HG03159 (cell line): ENCODE measurements at regions not wholly inside any gene's neighbourhood (a gene's known extent, or its start where the extent isn't known, plus 50 kb on each side); places are given as distances from the start of the nearest gene placed in this dataset.
"Not testable (repeated sequence)": the region's sequence is repeated elsewhere in the genome, so short reads cannot be mapped to it uniquely, and the experiment has no call there.

Source experiments
- ATAC-seq: cut with Tn5 transposase; IDR thresholded peaks from one replicate; pipeline ENCODE4 v1.9.1; 2021; ENCODE audit warnings: mild to moderate bottlenecking, moderate library complexity; ENCODE audit not compliant: unreplicated experiment

DNA sequence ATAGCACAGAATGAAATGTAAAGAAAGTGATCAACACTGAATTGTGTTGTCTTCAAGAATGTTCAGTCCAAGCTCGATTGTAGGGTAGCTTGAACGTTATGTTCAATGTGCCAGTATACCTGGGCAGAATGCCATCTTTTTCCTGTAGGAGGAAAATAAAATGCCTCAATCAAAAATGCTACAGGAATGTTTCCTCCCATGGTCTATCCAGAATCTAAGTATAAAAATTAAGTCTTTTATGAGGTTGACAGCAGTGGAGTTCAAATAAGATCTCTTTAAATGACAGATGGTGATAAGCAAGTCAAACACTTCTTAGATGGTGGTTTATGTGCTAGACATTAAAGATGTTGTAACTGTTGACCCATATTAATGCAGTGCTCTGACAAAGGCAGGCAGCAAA is 488.6 kb downstream of the CSNK1G3 start:
- ATAC-seq = no peak

DNA sequence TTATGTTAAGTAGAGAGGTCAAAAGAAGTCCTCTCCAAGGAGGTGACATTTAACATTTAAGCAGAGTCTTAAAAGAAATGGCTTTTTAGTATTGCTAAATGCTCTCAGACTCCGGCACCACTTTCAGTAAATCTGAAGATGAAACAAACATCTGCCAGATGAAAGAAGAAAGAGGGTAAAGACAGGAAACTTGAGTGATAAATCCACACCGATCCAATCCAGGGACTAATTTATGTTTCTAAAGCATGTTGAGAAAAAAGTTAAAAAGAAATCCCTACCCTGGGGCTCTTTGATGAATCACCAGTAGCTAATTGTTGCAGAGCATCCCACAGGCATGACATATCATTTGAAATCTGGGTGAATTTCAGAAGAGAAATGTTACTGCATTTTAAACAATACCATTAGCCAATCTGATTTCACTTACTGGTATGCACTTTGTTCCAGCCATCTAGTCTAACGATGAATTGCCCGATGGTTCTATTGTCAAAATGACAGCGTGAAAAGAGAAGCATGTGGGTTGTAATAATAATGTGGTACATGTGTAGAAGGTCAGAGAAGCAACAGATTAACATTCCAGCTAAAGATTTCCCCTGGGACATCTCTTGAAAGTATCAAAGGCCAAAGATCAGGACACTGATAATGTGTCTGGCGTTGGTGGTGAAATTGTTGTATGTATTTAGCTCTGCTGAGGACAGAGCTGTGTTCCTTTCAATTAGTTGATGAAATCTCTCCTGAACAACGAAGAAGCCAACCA is 485.7 kb downstream of the CSNK1G3 start:
- no peak for ATAC-seq

DNA sequence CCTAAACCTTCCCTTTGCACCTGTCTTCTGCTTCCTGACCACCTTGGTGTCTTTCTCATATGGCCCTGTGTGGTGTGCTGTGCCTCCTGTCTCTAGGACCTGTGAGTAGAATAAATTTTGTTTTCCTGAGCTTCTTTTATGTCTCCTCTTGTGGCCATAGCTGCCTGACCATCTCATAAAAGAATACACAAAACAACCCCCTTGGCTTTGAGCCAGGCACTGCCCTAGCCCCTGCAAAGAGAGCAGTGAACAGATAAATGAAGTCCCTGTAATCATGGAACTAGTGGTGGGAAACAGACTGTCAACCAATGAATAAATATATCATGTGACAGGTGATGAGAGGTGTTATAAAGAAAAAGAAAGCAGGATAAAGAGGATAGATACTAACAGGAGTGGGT is 485.1 kb downstream of the CSNK1G3 start:
- no peak for ATAC-seq

DNA sequence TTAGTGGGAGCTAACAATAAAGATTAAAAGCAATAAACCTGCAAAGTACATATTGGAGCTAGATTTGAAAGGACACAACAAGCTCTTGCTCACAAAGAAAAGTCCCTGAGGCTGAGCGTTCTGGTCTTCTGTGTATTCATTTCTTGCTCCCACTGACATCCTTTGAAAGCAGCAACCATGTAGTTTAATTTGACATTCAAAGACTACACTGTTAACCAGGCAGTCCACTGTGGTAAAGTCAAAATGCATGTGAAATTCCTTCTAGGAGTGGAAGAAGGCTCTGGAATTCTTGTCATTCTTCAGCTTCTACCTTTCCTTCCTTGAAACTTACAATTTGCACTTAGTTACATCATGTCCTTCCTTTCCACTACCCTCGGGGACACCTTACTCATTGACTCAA is 480.7 kb downstream of the CSNK1G3 start:
- no peak for ATAC-seq

GRCh38 chr5:123987956-123988355 is 476.0 kb downstream of the CSNK1G3 start:
- ATAC-seq = no peak

GRCh38 chr5:123976379-123977033 is 464.5 kb downstream of the CSNK1G3 start:
- ATAC-seq = peak; percentile 83

DNA sequence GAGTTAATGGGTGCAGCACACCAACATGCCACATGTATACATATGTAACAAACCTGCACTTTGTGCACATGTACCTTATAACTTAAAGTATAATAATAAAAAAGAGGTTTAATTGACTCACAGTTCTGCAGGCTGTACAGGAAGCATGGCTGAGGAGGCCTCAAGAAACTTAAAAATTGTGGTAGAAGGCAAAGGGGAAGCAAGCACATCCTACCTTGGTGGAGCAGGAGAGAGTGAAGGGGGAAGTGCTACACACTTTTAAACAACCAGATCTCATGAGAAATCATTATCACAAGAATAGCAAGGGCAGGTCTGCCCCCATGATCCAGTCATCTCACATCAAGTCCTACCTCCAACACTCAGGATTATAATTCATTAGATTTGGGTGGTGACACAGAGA is 463.5 kb downstream of the CSNK1G3 start:
- not testable (repeated sequence) for ATAC-seq

GRCh38 chr5:123966781-123967180 is 454.8 kb downstream of the CSNK1G3 start:
- ATAC-seq = no peak

DNA sequence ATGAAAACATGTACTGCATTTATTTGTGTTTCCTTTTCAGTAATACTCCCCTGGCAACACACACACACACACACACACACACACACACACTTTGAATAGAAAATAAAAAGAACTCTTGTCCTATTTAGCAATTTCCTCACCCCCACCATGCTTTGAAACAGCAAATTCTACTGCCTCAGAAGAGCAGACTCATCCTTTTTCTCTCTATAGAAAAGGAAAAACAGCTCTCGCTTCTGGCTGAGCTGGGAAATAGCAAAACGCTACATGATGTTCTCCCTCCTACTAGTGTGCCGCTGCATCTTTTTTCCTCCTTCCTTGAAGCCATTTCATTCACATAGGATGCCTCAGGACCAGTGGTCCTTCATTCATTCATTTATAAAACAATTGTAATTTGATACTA is 453.6 kb downstream of the CSNK1G3 start:
- ATAC-seq = no peak

GRCh38 chr5:123964884-123965283 is 452.9 kb downstream of the CSNK1G3 start:
- ATAC-seq = no peak

DNA sequence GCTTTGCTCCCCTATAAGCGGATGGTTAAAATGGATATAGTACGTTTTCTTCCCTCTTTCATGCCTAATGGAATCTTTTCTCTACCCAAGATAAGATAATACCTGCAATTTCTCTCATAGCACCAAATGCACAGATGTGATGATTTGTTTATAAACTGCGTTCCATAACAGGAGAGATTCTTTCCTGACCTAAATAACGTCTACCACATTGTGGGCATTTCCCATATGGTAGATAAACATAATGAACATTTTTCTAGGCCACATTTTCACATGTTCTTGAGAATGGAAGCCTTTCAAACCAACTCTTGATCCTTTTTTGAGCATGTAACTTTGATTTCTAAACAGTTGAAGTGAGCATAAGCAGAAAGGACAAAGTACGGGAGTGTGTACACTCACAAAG is 448.5 kb downstream of the CSNK1G3 start:
- ATAC-seq = no peak

- ATAC-seq = no peak
These were observed 439.6 kb downstream of the CSNK1G3 start for GRCh38 chr5:123951582-123951977.

DNA sequence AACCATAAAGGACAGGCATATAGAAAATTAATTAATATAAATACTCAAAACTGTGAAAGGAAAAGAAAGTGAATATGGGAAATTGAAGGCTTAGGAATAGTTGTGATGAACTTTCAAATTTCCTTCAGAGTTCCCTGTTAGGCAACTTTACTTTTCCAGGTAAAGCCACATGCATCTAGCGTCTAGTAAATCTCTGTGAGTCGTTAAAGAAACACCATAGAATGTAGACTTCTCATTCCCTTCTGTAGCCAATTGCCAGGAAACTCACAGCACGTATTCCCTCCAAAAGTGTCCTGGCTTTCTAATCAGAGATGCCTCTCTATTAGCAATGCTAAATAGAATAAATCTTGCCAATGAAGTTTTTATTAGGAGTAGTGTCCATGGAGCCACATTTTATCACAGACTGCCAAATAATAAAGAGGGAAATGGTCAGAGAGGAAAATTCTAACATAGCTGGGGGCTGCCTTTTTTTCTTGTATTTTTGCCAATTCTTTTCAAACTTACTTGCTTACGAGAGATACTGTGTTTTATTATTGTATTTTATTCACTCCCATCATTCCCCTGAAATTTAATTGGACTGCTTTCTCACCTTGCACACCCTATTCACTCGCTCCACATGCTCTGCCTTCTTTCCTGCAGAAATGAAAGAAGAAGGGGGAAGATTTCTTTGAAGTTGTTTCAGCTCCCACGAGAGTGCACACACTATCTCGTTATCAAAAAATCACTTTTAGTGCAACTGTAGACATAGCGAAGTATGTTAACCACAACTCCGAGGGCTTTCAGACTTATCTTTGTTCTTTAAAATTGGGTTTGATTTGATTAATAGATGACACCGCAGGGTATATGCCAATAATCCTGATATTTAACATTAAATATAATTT is 439.0 kb downstream of the CSNK1G3 start:
- ATAC-seq = no peak

DNA sequence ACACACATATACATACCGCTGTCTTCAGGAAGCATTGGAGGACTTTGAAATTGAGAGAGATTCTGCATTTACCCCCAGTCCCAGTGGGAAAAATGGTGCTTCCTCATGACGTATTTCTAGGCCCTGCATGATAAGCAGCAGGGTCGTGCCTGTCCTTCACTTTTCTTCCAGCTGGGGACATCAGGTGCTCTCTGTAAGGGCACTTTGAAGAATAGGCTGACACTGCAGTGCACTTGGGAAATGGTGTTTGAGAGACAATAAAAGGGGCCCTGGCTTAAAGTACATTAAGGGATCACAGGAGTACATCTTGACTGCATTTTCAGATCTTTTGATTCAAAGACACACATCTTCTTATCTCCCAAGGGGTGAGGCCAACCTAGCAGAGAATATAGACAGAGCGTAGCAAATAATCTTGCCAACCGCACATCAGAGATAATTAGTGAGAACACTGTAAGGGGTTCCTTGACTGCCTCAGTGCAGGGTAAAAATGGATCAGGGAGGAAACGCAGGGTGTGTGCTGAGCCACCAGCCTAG is 437.9 kb downstream of the CSNK1G3 start:
- ATAC-seq = no peak

DNA sequence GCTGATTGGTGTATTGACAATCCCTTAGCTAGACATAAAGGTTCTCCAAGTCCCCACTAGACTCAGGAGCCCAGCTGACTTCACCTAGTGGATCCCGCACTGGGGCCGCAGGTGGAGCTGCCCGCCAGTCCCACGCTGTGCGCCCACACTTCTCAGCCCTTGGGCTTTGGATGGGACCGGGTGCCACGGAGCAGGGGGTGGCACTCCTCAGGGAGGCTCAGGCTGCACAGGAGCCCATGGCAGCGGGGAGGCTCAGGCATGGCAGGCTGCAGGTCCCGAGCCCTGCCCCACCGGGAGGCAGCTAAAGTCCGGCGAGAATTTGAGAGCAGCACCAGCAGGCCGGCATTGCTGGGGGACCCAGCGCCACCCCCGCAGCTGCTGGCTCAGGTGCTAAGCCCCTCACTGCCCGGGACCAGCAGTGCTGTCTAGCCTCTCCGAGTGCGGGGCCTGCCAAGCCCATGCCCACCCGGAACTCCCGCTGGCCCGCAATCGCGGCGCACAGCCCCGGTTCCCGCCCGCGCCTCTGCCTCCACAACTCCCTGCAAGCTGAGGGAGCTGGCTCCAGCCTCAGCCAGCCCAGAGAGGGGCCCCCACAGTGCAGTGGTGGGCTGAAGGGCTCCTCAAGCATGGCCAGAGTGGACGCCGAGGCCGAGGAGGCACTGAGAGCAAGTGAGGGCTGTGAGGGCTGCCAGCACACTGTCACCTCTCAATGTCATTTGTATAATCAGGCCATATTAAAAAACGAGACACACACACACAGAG is 437.2 kb downstream of the CSNK1G3 start:
- no peak for ATAC-seq

GRCh38 chr5:123947797-123948196 is 435.8 kb downstream of the CSNK1G3 start:
- no peak for ATAC-seq

DNA sequence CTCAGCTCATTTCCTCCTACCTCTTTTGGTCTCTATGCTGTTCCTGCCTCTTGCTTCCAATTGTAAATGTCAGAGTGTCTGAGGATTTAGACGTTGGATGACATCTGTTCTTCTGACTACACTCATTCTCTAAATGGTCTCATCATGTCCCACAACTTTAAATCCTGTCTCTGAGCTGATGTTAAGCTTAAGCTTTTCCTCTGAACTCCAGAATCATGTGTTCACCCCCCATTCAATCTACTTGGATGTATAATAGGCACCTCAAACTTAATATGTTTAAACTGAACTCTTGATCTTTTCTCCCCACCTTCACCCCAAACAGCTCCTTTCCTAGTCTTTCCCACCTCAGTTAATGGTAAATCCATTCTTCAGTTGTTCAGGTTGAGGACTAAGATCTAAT is 433.6 kb downstream of the CSNK1G3 start:
- ATAC-seq = no peak

- ATAC-seq = no peak
These were observed 431.2 kb downstream of the CSNK1G3 start for GRCh38 chr5:123943151-123943550.

GRCh38 chr5:123940416-123940815 is 428.4 kb downstream of the CSNK1G3 start:
- no peak for ATAC-seq

DNA sequence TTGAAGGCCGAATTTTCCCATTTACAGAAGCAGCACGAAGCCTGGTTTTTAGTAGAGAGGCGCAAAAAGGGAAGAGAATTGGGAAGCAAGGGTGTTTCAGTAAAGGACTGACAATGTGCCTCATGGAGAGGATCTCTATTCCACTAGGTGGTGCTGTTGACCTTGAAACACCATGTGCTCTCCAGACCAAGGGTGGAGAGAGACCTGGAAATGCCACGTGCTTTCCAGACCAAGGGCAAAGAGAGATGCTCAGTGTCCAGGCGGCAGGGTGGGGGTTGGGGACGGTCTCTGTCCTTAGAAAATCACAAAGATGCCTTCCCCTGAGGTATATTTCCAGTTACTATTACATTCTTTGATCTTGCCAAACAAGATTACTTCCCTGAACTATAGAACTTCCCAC is 425.3 kb downstream of the CSNK1G3 start:
- no peak for ATAC-seq

DNA sequence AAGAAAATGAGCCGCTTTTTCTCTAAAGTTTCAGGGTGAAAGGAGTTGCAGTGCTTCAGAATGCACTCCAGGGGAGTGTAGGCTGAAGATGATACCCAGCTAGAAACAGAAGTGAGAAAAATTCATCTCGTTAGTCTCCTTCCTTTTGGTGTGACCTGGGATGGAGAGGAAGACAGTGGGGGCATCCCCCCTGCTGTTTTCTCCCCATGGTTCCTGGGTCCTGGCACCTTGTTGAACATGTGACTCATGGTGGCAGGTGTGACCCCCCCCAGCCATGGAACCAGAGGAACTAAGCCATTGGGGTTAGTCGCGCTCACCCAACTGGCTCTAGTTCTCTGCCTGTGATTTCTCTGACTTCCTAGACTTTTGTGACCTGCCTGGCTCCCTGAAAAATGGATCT is 424.6 kb downstream of the CSNK1G3 start:
- no peak for ATAC-seq
